ENCODE measurements at regions not wholly inside any gene's neighbourhood (a gene's known extent, or its start where the extent isn't known, plus 50 kb on each side); places are given as distances from the start of the nearest gene placed in this dataset.
"Not testable (repeated sequence)": the region's sequence is repeated elsewhere in the genome, so short reads cannot be mapped to it uniquely, and the experiment has no call there.

DNA sequence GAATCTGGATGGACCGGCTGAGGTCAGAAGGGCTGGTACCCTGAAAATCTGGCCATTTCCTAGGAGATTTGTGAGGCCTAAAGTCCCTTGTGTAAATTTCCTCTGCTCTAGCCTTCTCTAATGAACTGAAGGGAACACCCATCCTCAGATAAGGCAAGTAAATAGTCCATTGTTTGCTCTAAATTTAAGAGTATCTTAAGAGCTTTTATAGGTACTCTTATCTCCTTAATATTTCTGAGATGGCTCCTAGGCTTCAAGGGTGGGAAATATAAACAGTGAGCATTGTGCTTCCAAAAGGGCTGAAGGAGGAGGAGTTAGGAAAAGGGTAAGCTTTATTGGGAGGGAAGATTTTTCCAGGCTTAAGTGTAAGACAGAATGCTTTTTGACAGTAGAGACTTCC, 148.7 kb upstream of the EDNRB start:
- DNase-seq = no peak

DNA sequence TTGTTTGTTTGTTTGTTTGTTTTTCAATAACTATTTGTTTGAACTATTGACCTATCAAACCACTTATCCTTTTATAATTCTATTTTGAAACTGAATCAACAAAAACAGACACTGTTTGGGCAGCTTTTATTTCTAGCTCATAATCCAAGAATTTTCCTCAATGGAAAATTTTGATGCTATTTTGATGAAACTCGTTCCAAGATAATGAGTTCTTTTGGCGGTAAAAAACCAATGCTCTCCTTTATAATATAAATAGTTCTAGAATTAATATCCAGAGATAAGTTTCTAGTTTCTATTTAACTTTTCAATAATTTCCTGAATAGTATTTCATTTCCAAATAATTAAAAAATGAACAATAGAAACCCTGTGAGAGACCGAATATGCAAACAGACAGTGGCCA, 146.5 kb upstream of the EDNRB start:
- DNase-seq = no peak

DNA sequence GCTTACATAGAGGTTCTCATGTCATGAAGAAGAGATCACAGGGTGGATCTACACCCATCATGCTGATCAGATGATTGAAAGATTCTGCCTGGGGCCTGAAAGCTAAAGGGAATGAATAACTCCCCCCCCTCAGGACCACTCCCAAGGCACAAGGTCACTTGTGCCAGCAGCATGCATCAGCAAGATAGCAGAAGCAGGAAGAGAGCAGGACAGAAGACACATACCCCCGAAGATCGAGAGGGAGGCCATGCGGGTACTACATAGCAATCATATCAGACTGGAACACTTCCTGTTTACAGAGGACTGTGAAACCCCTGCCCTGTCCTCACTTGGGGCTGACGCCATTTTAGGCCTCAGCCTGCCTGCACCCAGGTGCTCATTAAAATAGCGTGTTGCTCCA, 143.2 kb upstream of the EDNRB start:
- no peak for DNase-seq

GRCh38 chr13:78060966-78061365, 142.3 kb upstream of the EDNRB start:
- no peak for DNase-seq

DNA sequence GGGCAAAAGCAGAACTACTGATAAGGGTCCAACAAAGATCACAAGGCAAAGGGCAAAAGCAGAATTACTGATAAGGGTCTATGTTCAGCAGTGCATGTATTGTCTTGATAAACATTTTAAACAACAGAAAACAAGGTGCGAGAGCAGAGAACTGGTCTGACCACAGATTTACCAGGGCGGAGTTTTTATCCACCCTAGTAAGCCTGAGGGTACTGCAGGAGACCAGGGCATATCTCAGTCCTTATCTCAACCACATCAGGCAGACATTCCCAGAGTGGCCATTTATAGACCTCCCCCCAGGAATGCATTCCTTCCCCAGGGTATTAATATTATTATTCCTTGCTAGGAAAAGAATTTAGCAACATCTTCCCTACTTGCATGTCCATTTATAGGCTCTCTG, 138.2 kb upstream of the EDNRB start:
- DNase-seq = not testable (repeated sequence)

DNA sequence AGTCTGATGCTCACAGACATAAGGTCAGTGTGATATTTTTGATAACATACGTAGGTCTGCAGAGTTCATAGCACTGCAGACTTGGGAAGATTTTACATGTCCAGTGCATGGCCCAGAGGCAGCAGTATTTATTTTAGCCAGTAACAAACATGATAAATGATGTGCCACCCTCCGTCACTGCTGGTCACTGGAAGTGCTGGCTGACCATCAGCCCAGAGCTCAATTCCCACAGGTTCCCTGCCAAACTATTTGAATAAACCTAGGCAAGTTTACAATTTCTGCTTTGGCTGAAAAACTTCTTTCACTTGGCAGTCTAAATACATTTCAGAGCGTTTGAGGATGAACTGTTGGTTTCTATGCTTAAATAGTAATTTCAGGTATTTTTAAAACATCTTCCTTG, 135.5 kb upstream of the EDNRB start:
- no peak for DNase-seq

GRCh38 chr13:78047151-78047550, 128.5 kb upstream of the EDNRB start:
- no peak for DNase-seq

DNA sequence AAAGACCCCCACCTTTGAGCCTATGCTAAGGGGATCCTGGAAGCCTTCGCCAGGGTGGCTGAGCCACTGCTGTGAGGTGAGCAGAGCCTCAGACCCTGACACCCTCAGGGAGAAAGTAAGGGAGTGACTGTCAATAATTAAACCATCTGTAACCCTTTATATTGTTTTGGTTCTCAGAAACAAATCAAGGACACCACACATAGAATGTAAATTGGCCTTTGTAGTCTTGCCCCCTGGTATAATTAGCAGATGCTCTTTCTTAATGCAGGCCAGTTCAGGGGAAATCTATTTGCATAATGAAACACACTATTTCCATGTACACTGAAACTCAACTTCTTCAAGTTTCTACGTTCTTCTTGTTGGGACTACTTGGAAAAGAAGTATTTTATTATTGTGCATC, 127.7 kb upstream of the EDNRB start:
- DNase-seq = no peak

GRCh38 chr13:78045916-78046315, 127.3 kb upstream of the EDNRB start:
- DNase-seq = no peak

DNA sequence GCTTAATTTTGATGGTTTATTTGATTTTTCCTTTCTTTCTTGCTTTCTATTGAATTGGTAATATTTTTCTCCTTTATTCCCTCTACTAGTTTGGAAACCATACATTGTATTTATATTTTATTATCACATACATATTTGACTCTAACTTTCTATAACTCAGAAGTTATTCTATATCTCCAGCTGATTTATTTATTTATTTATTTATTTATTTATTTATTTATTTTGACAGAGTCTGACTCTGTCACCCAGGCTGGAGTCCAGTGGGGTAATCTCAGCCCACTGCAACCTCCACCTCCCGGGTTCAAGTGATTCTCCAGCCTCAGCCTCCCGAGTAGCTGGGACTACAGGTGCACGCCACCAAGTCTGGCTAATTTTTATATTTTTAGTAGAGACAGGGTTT, 122.7 kb upstream of the EDNRB start:
- DNase-seq = not testable (repeated sequence)

- no peak for DNase-seq
These were observed 121.7 kb upstream of the EDNRB start for GRCh38 chr13:78040205-78040830.

DNA sequence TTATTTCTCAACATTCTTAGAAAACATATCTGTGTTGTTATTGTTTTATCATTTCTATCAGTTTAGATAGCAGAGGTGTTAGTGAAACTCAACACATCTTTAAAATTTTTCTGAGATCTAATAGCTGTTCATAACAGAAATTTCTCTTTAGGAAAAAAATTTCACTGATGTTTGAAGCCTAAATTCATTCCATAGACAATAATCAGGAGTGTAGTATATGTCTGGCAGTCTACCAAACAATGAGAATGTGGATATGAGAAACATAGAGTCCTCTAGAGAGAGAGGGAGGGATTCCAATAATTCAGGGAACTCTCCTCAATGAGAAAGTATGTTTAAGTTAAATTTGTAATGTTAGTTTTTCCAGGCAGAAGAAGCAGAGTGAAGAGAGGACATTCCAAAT, 118.2 kb upstream of the EDNRB start:
- no peak for DNase-seq

- no peak for DNase-seq
These were observed 116.9 kb upstream of the EDNRB start for GRCh38 chr13:78035500-78035899.

GRCh38 chr13:78033509-78033908, 114.9 kb upstream of the EDNRB start:
- no peak for DNase-seq

- DNase-seq = no peak
These were observed 113.5 kb upstream of the EDNRB start for GRCh38 chr13:78032132-78032531.

- no peak for DNase-seq
These were observed 111.8 kb upstream of the EDNRB start for GRCh38 chr13:78030341-78030896.

DNA sequence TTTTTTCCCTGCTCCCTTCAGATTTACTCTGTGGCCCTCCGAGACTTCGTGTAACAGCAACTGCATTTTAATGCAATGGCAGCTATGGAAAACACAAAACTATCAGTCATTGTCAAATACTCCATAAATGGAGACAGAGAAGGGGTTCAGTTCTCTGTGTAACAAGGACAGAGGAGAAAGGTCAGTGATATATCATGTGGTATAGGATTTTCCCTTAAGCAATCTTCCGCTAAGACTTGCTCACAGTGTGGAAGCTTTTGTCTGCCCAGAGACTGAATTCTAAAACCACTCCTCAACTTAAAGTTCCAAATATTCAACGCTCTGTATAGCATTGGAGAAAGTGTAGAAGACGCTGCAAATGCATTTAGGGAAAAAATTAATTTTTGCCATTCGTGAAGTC, 111.3 kb upstream of the EDNRB start:
- DNase-seq = no peak

GRCh38 chr13:78028960-78029359, 110.3 kb upstream of the EDNRB start:
- DNase-seq = no peak

GRCh38 chr13:78024996-78025395, 106.4 kb upstream of the EDNRB start:
- DNase-seq = no peak

- DNase-seq = no peak
These were observed 103.7 kb upstream of the EDNRB start for GRCh38 chr13:78022164-78022877.

- DNase-seq = peak; percentile 89
These were observed 102.2 kb upstream of the EDNRB start for GRCh38 chr13:78020861-78021260.

- DNase-seq = no peak
These were observed 97.2 kb upstream of the EDNRB start for GRCh38 chr13:78015782-78016181.

- DNase-seq = no peak
These were observed 93.4 kb upstream of the EDNRB start for GRCh38 chr13:78012046-78012445.

DNA sequence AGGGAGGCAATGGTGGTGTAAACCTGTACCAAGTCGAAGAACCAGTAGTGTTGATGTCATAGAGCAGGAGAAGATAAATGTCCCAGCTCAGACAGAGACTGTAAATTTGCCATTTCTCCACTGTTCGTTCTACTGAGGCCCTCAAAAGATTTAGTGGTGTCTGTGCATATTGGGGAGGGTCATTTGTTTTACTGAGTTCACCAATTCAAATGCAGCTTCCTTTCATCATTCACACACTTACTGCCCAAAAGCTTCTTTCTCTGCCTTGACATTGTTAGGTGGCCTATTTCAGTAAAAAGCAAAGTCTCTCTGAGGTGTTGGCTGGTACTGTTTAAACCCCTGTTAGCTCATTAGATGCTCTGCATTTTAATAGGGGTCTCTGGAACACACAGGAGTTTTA, 86.2 kb upstream of the EDNRB start:
- no peak for DNase-seq

GRCh38 chr13:77999746-78000145, 81.1 kb upstream of the EDNRB start:
- DNase-seq = no peak
